AG09309 (cell line): ENCODE measurements at regions not wholly inside any gene's neighbourhood (a gene's known extent, or its start where the extent isn't known, plus 50 kb on each side); places are given as distances from the start of the nearest gene placed in this dataset.

ENCODE experiments used
- DNase-seq: peaks from one replicate; pipeline ENCODE4 v3.0.0-alpha.2; 2010; ENCODE audit warnings: low read depth
- H3K4me3 ChIP-seq: 2 replicates; pipeline ENCODE4 v1.5.1; 2011; ENCODE audit warnings: mild to moderate bottlenecking, low read depth, low read length, moderate library complexity; ENCODE audit not compliant: control insufficient read depth
- CTCF ChIP-seq: IDR thresholded peaks from 2 replicates; pipeline ENCODE4 v1.5.1; 2011; ENCODE audit warnings: mild to moderate bottlenecking, low read depth, low read length, inconsistent platforms; ENCODE audit not compliant: insufficient read depth, control insufficient read depth; ENCODE audit errors: missing control alignments

GRCh38 chr9:82665324-82665723, 397.6 kb downstream of the RASEF start:
- H3K4me3 ChIP-seq: no peak overlapping the region
- TF ChIP-seq CTCF: no peak
- no peak for DNase-seq

- DNase-seq: no peak
- TF ChIP-seq CTCF: no peak
- H3K4me3 ChIP-seq: no peak overlapping the region
Measured at GRCh38 chr9:82668689-82669199, 394.2 kb downstream of the RASEF start.

- no peak for TF ChIP-seq CTCF
- H3K4me3 ChIP-seq: no peak overlapping the region
- no peak for DNase-seq
Measured at GRCh38 chr9:82670000-82670399, 392.9 kb downstream of the RASEF start.

- no peak for DNase-seq
Measured at GRCh38 chr9:82670726-82671125, 392.2 kb downstream of the RASEF start.

GRCh38 chr9:82673201-82673600, 389.7 kb downstream of the RASEF start:
- DNase-seq: no peak
- no peak for TF ChIP-seq CTCF
- H3K4me3 ChIP-seq: no peak overlapping the region

More at GRCh38 chr9:82670726-82671125, 392.2 kb downstream of the RASEF start:
- H3K4me3 ChIP-seq: no peak overlapping the region
- TF ChIP-seq CTCF: no peak

GRCh38 chr9:82673919-82674318, 389.0 kb downstream of the RASEF start:
- TF ChIP-seq CTCF: no peak
- H3K4me3 ChIP-seq: no peak overlapping the region
- DNase-seq: no peak

- DNase-seq: no peak
Measured at GRCh38 chr9:82675102-82675501, 387.8 kb downstream of the RASEF start.

More at GRCh38 chr9:82675102-82675501, 387.8 kb downstream of the RASEF start:
- no peak for TF ChIP-seq CTCF
- no peak overlapping the region for H3K4me3 ChIP-seq
